ENCODE measurements at regions not wholly inside any gene's neighbourhood (a gene's known extent, or its start where the extent isn't known, plus 50 kb on each side); places are given as distances from the start of the nearest gene placed in this dataset.

- intact Hi-C loops (cut with micrococcal nuclease; ENCODE audit: unreplicated experiment), result no loop called here
- no peak overlapping the region for H2AFZ ChIP-seq
- no peaks in the 10 kb centered on the region for H4K20me1 ChIP-seq (ENCODE audit: insufficient read depth)
- H3K4me2 ChIP-seq, result no peak overlapping the region
- H3K36me3 ChIP-seq (ENCODE audit: low read depth), result no peaks in the 10 kb centered on the region
- H3K79me2 ChIP-seq (ENCODE audit: low read depth), result no peaks in the 10 kb centered on the region
- H3K27ac ChIP-seq, result no peak overlapping the region
- H3K27me3 ChIP-seq (ENCODE audit: insufficient read depth, low read depth), result peaks cover 48% of the 10 kb centered on the region
- no peaks in the 10 kb centered on the region for H3K4me1 ChIP-seq (replicated peaks; ENCODE audit: insufficient read depth)
- ChIA-PET POLR2A (ENCODE audit: unreplicated experiment) (no interaction called here), CTCF (no interaction called here)
- no TSS peak for BruUV-seq (replicated peaks)
- H3F3A ChIP-seq (ENCODE audit: insufficient read depth, low read depth), result no peaks in the 10 kb centered on the region
- H3K4me3 ChIP-seq, result no peak overlapping the region
- H3K9me3 ChIP-seq (ENCODE audit: insufficient read depth, low read depth), result no peaks in the 10 kb centered on the region
- DNase-seq, result no peak
- no peak for TF ChIP-seq CTCF (conservative IDR thresholded peaks at IDR 0.05)
- no peaks in the 10 kb centered on the region for H3K9me2 ChIP-seq (ENCODE audit: insufficient read depth)
These were observed 73.1 kb upstream of the IRX1 start for GRCh38 chr5:3522491-3522890.

- ChIA-PET POLR2A (ENCODE audit: unreplicated experiment) (no interaction called here), CTCF (no interaction called here)
- Histone ChIP-seq H4K20me1 (ENCODE audit: insufficient read depth) (no peaks in the 10 kb centered on the region), H3K9me3 (ENCODE audit: insufficient read depth, low read depth) (no peaks in the 10 kb centered on the region), H3K27me3 (ENCODE audit: insufficient read depth, low read depth) (peaks cover 60% of the 10 kb centered on the region), H2AFZ (no peak overlapping the region), H3F3A (ENCODE audit: insufficient read depth, low read depth) (no peaks in the 10 kb centered on the region), H3K4me2 (no peak overlapping the region), H3K9me2 (ENCODE audit: insufficient read depth) (no peaks in the 10 kb centered on the region), H3K79me2 (ENCODE audit: low read depth) (no peaks in the 10 kb centered on the region), H3K4me1 (replicated peaks; ENCODE audit: insufficient read depth) (no peaks in the 10 kb centered on the region), H3K36me3 (ENCODE audit: low read depth) (no peaks in the 10 kb centered on the region), H3K4me3 (no peak overlapping the region), H3K27ac (no peak overlapping the region)
- no peak for TF ChIP-seq EZH2 (IDR thresholded peaks at IDR 0.05; ENCODE audit: low read depth)
- TF ChIP-seq CTCF (conservative IDR thresholded peaks at IDR 0.05), result no peak
- BruUV-seq (replicated peaks), result no TSS peak
- no peak for DNase-seq
- intact Hi-C loops (cut with micrococcal nuclease; ENCODE audit: unreplicated experiment), result no loop called here
These were observed 77.1 kb upstream of the IRX1 start for GRCh38 chr5:3518576-3518975.

GRCh38 chr5:3518051-3518450, 77.6 kb upstream of the IRX1 start:
- CTCF ChIA-PET, result no interaction called here

More at GRCh38 chr5:3518051-3518450, 77.6 kb upstream of the IRX1 start:
- Histone ChIP-seq H3K4me2 (no peak overlapping the region), H3F3A (ENCODE audit: insufficient read depth, low read depth) (no peaks in the 10 kb centered on the region), H3K9me2 (ENCODE audit: insufficient read depth) (no peaks in the 10 kb centered on the region), H4K20me1 (ENCODE audit: insufficient read depth) (no peaks in the 10 kb centered on the region), H3K4me3 (no peak overlapping the region), H3K27me3 (ENCODE audit: insufficient read depth, low read depth) (peaks cover 65% of the 10 kb centered on the region), H3K4me1 (replicated peaks; ENCODE audit: insufficient read depth) (no peaks in the 10 kb centered on the region), H3K27ac (no peak overlapping the region), H2AFZ (no peak overlapping the region), H3K9me3 (ENCODE audit: insufficient read depth, low read depth) (no peaks in the 10 kb centered on the region), H3K79me2 (ENCODE audit: low read depth) (no peaks in the 10 kb centered on the region), H3K36me3 (ENCODE audit: low read depth) (no peaks in the 10 kb centered on the region)
- DNase-seq, result no peak
- TF ChIP-seq CTCF (conservative IDR thresholded peaks at IDR 0.05) (no peak), EZH2 (IDR thresholded peaks at IDR 0.05; ENCODE audit: low read depth) (no peak)
- POLR2A ChIA-PET (ENCODE audit: unreplicated experiment), result no interaction called here
- no TSS peak for BruUV-seq (replicated peaks)
- intact Hi-C loops (cut with micrococcal nuclease; ENCODE audit: unreplicated experiment), result no loop called here
